Neutrophil (primary cell): ENCODE measurements at regions not wholly inside any gene's neighbourhood (a gene's known extent, or its start where the extent isn't known, plus 50 kb on each side); places are given as distances from the start of the nearest gene placed in this dataset.

ENCODE experiments used
- H3K27ac ChIP-seq: fragments of 200-600 bp; sonication (generic); 2 replicates; pipeline ENCODE4 v1.5.1; 2016; ENCODE audit warnings: mild to moderate bottlenecking, moderate library complexity
- H3K27me3 ChIP-seq: fragments of 200-600 bp; sonication (generic); 2 replicates; pipeline ENCODE4 v1.6.0; 2016; ENCODE audit warnings: mild to moderate bottlenecking
- H3K36me3 ChIP-seq: fragments of 200-600 bp; sonication (generic); 2 replicates; pipeline ENCODE4 v1.5.1; 2017
- H3K4me1 ChIP-seq, 2 experiments: fragments of 200-600 bp in 1 of 2; sonication (generic) in 1 of 2; 1 replicate in 1 of 2; 2 replicates in 1 of 2; pipeline versions ENCODE4 v1.5.1 to v1.6.1; 2013 to 2016; ENCODE audit warnings: low read depth in 1 of 2, low read length in 1 of 2, mild to moderate bottlenecking in 1 of 2, moderate library complexity in 1 of 2; ENCODE audit not compliant: control insufficient read depth in 1 of 2, insufficient read depth in 1 of 2
- H3K4me3 ChIP-seq, 2 experiments: fragments of 200-600 bp in 1 of 2; sonication (generic) in 1 of 2; 1 replicate in 1 of 2; 2 replicates in 1 of 2; pipeline ENCODE4 v1.5.1; 2013 to 2016; ENCODE audit warnings: low read depth in 1 of 2, low read length in 1 of 2, mild to moderate bottlenecking in 1 of 2, moderate library complexity in 1 of 2
- H3K9me3 ChIP-seq: fragments of 200-600 bp; sonication (generic); 2 replicates; pipeline ENCODE4 v1.5.1; 2016
- CTCF ChIP-seq: fragments of 200-600 bp; sonication (generic); IDR thresholded peaks from 2 replicates; pipeline ENCODE4 v1.5.1; 2016; ENCODE audit warnings: antibody characterized with exemption

GRCh38 chrX:68892651-68893050, 63.8 kb downstream of the EFNB1 start:
- Histone ChIP-seq H3K27ac (no peak overlapping the region), H3K27me3 (no peaks in the 10 kb centered on the region), H3K4me3 (no peak overlapping the region), H3K36me3 (no peaks in the 10 kb centered on the region), H3K9me3 (no peaks in the 10 kb centered on the region), H3K4me1 (peaks cover 6 to 8% of the 10 kb centered on the region in 2 experiments)
- no peak for TF ChIP-seq CTCF

- no peak for TF ChIP-seq CTCF
- no peaks in the 10 kb centered on the region for H3K27me3 ChIP-seq
- H3K36me3 ChIP-seq: no peaks in the 10 kb centered on the region
- no peaks in the 10 kb centered on the region for H3K9me3 ChIP-seq
- peaks cover 6 to 8% of the 10 kb centered on the region in 2 experiments for H3K4me1 ChIP-seq
- no peak overlapping the region for H3K4me3 ChIP-seq
- no peak overlapping the region for H3K27ac ChIP-seq
Observed at GRCh38 chrX:68892134-68892533, 63.3 kb downstream of the EFNB1 start.
